Heart right ventricle (tissue), 16 donors: ENCODE measurements at regions not wholly inside any gene's neighbourhood (a gene's known extent, or its start where the extent isn't known, plus 50 kb on each side); places are given as distances from the start of the nearest gene placed in this dataset.

Source experiments
- ATAC-seq, 8 donors: fragments of 200-7000 bp; cut with Tn5 transposase; one replicate each; pipeline ENCODE4 v1.9.1; 2020; ENCODE audit warnings: mild to moderate bottlenecking in 8 of 8, moderate library complexity in 8 of 8, moderate number of reproducible peaks in 1 of 8
- DNase-seq, 2 donors: peaks; one replicate each; pipeline ENCODE4 v3.0.0-alpha.2; 2020
- H3K27ac ChIP-seq, 10 donors: fragments of 200-600 bp; sonication (generic) in 2 of 10; one replicate each; pipeline versions ENCODE4 v1.5.0 to v1.8.0; 2020 to 2022; ENCODE audit warnings: mild to moderate bottlenecking in 3 of 10
- H3K27me3 ChIP-seq, 7 donors: fragments of 200-600 bp; one replicate each; pipeline ENCODE4 v1.8.0; 2021 to 2022; ENCODE audit warnings: mild to moderate bottlenecking in 2 of 7
- H3K36me3 ChIP-seq, 9 donors: fragments of 200-600 bp; sonication (generic) in 1 of 9; one replicate each; pipeline versions ENCODE4 v1.5.0 to v1.8.0; 2020 to 2022; ENCODE audit warnings: mild to moderate bottlenecking in 2 of 9
- H3K4me1 ChIP-seq, 9 donors: fragments of 200-600 bp; sonication (generic) in 1 of 9; one replicate each; pipeline versions ENCODE4 v1.5.0 to v1.8.0; 2020 to 2022; ENCODE audit warnings: mild to moderate bottlenecking in 4 of 9
- H3K4me3 ChIP-seq, 10 donors: fragments of 200-600 bp; sonication (generic) in 2 of 10; one replicate each; pipeline versions ENCODE4 v1.5.0 to v1.8.0; 2020 to 2022; ENCODE audit warnings: mild to moderate bottlenecking in 7 of 10, moderate library complexity in 2 of 10
- H3K9me3 ChIP-seq, 11 donors: fragments of 200-600 bp in 10 of 11; sonication (generic) in 2 of 11; one replicate each; pipeline versions ENCODE4 v1.5.0 to v1.8.0; 2013 to 2022; ENCODE audit warnings: mild to moderate bottlenecking in 2 of 11, control low read depth in 1 of 11, moderate library complexity in 1 of 11
- WGBS, 2 donors: extraction: QIAGEN DNeasy Blood & Tissue Kit; methylation state at CpG; one replicate each; pipeline ENCODE4 v1.1.7; 2013; ENCODE audit warnings: inconsistent platforms in 1 of 2; 5-methylcytosine and 5-hydroxymethylcytosine counted together
- intact Hi-C, 10 donors: fragments of 100-400 bp; cut with DNase I; formaldehyde crosslinking; loops; one replicate each; pipeline versions ENCODE4 v1.11.1 to v1.14.2; 2022
- microRNA-seq, 2 donors: library from miRNA; unstranded; fragments of <30 nt; microRNA quantifications; one replicate each; pipeline ENCODE4 v1.2.0, GENCODE V29; 2021
- TF ChIP-seq, protein P1 (sequence below), 9 donors: fragments of 200-600 bp; sonication (generic) in 2 of 9; IDR thresholded peaks; one replicate each; pipeline versions ENCODE4 v1.5.0 to v1.8.0; 2021 to 2022; ENCODE audit warnings: antibody characterized with exemption in 9 of 9, mild to moderate bottlenecking in 5 of 9, moderate library complexity in 1 of 9
- donor health status: Arrhythmogenic right ventricular cardiomyopathy.
- donor health status: ischemic (EF 13 %, LVEDD 7.1; RV severe dilation, severe dysfunction).
- donor health status: healthy with polysubstance abuse.
- donor health status: DM: no; HTN: yes; CAD: no.
- donor health status: DM: no; HTN: no; CAD: no.
- donor health status: ischemic (EF 25% LVEDD 6.9; RV normal size, moderate dysfunction).
- donor health status: ischemic (EF 25% LVEDD 5.7; RV mildly dilated, moderate dysfunction).
- donor health status: healthy.
- donor health status: DM: yes; HTN: yes; CAD: no.
- donor health status: Ischemic cardiomyopathy.
- donor health status: ischemic (EF 35%, LVEDD 5.7; RV mildly dilated, moderate dysfunction).
- donor health status: nonischemic (EF 11% LVEDD 7.7; RV severe dilation, severe dysfunction).
- donor health status: DM: yes; HTN: yes; CAD: no.
- donor health status: PGD.
- donor health status: ischemic (EF 29% LVEDD 5.4; RV normal size, mild dysfunction).
- donor health status: nonischemic (EF 23%, LVEDD 6.1; RV moderate dilation, normal function).

GRCh38 chrX:45258731-45259402 is 58.2 kb upstream of the DIPK2B start:
- DNase-seq = no peak
- Histone ChIP-seq H3K4me1 (no peaks in the 10 kb centered on the region), H3K27ac (no peak overlapping the region), H3K9me3 (no peaks in the 10 kb centered on the region), H3K36me3 (no peaks in the 10 kb centered on the region), H3K4me3 (no peak overlapping the region), H3K27me3 (peaks cover 0 to 19% (median 0%) of the 10 kb centered on the region in 7 donors)
- WGBS, 2 donors = 66% methylated on average over 6 of the region's 6 CpGs
- ATAC-seq = no peak
- TF ChIP-seq, protein P1, sequence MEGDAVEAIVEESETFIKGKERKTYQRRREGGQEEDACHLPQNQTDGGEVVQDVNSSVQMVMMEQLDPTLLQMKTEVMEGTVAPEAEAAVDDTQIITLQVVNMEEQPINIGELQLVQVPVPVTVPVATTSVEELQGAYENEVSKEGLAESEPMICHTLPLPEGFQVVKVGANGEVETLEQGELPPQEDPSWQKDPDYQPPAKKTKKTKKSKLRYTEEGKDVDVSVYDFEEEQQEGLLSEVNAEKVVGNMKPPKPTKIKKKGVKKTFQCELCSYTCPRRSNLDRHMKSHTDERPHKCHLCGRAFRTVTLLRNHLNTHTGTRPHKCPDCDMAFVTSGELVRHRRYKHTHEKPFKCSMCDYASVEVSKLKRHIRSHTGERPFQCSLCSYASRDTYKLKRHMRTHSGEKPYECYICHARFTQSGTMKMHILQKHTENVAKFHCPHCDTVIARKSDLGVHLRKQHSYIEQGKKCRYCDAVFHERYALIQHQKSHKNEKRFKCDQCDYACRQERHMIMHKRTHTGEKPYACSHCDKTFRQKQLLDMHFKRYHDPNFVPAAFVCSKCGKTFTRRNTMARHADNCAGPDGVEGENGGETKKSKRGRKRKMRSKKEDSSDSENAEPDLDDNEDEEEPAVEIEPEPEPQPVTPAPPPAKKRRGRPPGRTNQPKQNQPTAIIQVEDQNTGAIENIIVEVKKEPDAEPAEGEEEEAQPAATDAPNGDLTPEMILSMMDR (IDR thresholded peaks at IDR 0.05) = no peak
- intact Hi-C loops = no loop called here

Small RNA genes in the stretch of these regions (microRNA-seq; reads per million reads assigned to microRNA genes)
- gene MIR221 (6,943 to 8,685 reads per million in 2 donors), gene MIR222 (610 to 1,094 reads per million in 2 donors)
